OCI-LY7 (cell line): ENCODE measurements at regions not wholly inside any gene's neighbourhood (a gene's known extent, or its start where the extent isn't known, plus 50 kb on each side); places are given as distances from the start of the nearest gene placed in this dataset.
"Not testable (repeated sequence)": the region's sequence is repeated elsewhere in the genome, so short reads cannot be mapped to it uniquely, and the experiment has no call there.

Experiments used
- BruUV-seq: library from RNA; stranded (reverse); fragments of 400-500 nt; replicated peaks from 2 replicates; lab custom pipeline; 2021; lab: Mats Ljungman, UMichigan
- CTCF ChIA-PET: fragments of 300-600 bp; sonication (Branson Sonifier 250); formaldehyde crosslinking; loops from one replicate; lab custom pipeline; 2022; ENCODE audit warnings: antibody characterized with exemption; ENCODE audit not compliant: unreplicated experiment; lab: Charles Lee
- POLR2A ChIA-PET: fragments of 300-600 bp; sonication (Branson Sonifier 250); formaldehyde crosslinking; loops from one replicate; lab custom pipeline; 2022; ENCODE audit warnings: antibody characterized with exemption; lab: Charles Lee
- DNase-seq: peaks from one replicate; pipeline ENCODE4 v3.0.0-alpha.2; 2015; ENCODE audit warnings: low spot score
- H2AFZ ChIP-seq: fragments of 200-600 bp; sonication (generic), shearing (Covaris generic); 2 replicates; pipeline ENCODE4 v1.6.1; 2014; ENCODE audit warnings: mild to moderate bottlenecking, antibody characterized with exemption, low read length, moderate library complexity
- H3K27ac ChIP-seq: fragments of 200-600 bp; sonication (generic); 2 replicates; pipeline ENCODE4 v1.5.1; 2014; ENCODE audit warnings: mixed run types, low read depth, mild to moderate bottlenecking, moderate library complexity, low read length, inconsistent platforms; ENCODE audit not compliant: poor library complexity, severe bottlenecking
- H3K36me3 ChIP-seq: fragments of 200-600 bp; sonication (generic); 2 replicates; pipeline ENCODE4 v1.6.1; 2014; ENCODE audit warnings: mild to moderate bottlenecking, antibody characterized with exemption, low read length, moderate library complexity, mixed read lengths; ENCODE audit not compliant: insufficient read depth
- H3K4me1 ChIP-seq: fragments of 200-600 bp; sonication (generic); 2 replicates; pipeline ENCODE4 v1.5.1; 2014; ENCODE audit warnings: mild to moderate bottlenecking, low read length; ENCODE audit not compliant: insufficient read depth, poor library complexity, severe bottlenecking
- H3K4me2 ChIP-seq: fragments of 200-600 bp; sonication (generic); 2 replicates; pipeline ENCODE4 v1.6.1; 2014; ENCODE audit warnings: mild to moderate bottlenecking, low read length
- H3K4me3 ChIP-seq: fragments of 200-600 bp; sonication (generic); 2 replicates; pipeline ENCODE4 v1.5.1; 2014; ENCODE audit warnings: mild to moderate bottlenecking, low read depth, low read length; ENCODE audit not compliant: poor library complexity, severe bottlenecking
- H3K79me2 ChIP-seq: fragments of 200-600 bp; sonication (generic); 2 replicates; pipeline ENCODE4 v1.6.1; 2016; ENCODE audit warnings: low read depth, mild to moderate bottlenecking, low read length, moderate library complexity, mixed read lengths; ENCODE audit not compliant: insufficient read depth
- H3K9me2 ChIP-seq: fragments of 200-600 bp; sonication (generic); 2 replicates; pipeline ENCODE4 v1.6.1; 2016; ENCODE audit warnings: mild to moderate bottlenecking, low read length, mixed read lengths; ENCODE audit not compliant: insufficient read depth
- H3K9me3 ChIP-seq: fragments of 200-600 bp; sonication (generic); 2 replicates; pipeline ENCODE4 v1.6.1; 2014; ENCODE audit warnings: mild to moderate bottlenecking, mixed run types, low read length, mixed read lengths
- H4K20me1 ChIP-seq: fragments of 200-600 bp; sonication (generic); 2 replicates; pipeline ENCODE4 v1.6.1; 2014; ENCODE audit warnings: mild to moderate bottlenecking, antibody characterized with exemption, low read length, moderate library complexity, mixed read lengths; ENCODE audit not compliant: insufficient read depth
- CTCF ChIP-seq: fragments of 200-600 bp; sonication (generic); conservative IDR thresholded peaks from 2 replicates; pipeline ENCODE4 v1.5.1; 2014; ENCODE audit warnings: mild to moderate bottlenecking, antibody characterized with exemption, low read length, moderate library complexity, mixed read lengths
- EZH2phosphoT487 ChIP-seq: fragments of 200-600 bp; sonication (generic); IDR thresholded peaks from 2 replicates; pipeline ENCODE4 v1.6.1; 2018; ENCODE audit warnings: low read depth, borderline replicate concordance, mild to moderate bottlenecking, mixed run types, antibody characterized with exemption, low read length, moderate library complexity, mixed read lengths
- intact Hi-C: fragments of 100-400 bp; cut with micrococcal nuclease; formaldehyde crosslinking; loops from one replicate; pipeline ENCODE4 v1.10.0; 2022; ENCODE audit not compliant: unreplicated experiment

GRCh38 chr5:97281257-97281656 lies 98.2 kb upstream of the RIOK2 start:
- Histone ChIP-seq H3K79me2 (no peaks in the 10 kb centered on the region), H3K9me2 (no peaks in the 10 kb centered on the region), H3K36me3 (no peaks in the 10 kb centered on the region), H3K9me3 (no peaks in the 10 kb centered on the region), H2AFZ (no peak overlapping the region), H3K4me3 (no peak overlapping the region), H3K4me1 (no peaks in the 10 kb centered on the region), H3K4me2 (no peak overlapping the region), H3K27ac (no peak overlapping the region), H4K20me1 (no peaks in the 10 kb centered on the region)
- no TSS peak for BruUV-seq
- intact Hi-C loops, result no loop called here
- ChIA-PET POLR2A (interaction anchor here (0.6 kb wide), 3 partner anchors 142 to 1860 kb away, joined by 3 read pairs; no protein-coding TSS in a partner anchor), CTCF (no interaction called here)
- no peak for DNase-seq
- no peak for TF ChIP-seq EZH2phosphoT487
- no peak for TF ChIP-seq CTCF

GRCh38 chr5:97297063-97297703 lies 114.1 kb upstream of the RIOK2 start:
- no peak overlapping the region for H3K4me2 ChIP-seq
- ChIA-PET CTCF (no interaction called here), POLR2A (no interaction called here)
- H3K9me2 ChIP-seq, result no peaks in the 10 kb centered on the region
- intact Hi-C loops, result no loop called here
- no peak overlapping the region for H3K4me3 ChIP-seq
- H3K36me3 ChIP-seq, result no peaks in the 10 kb centered on the region
- no peak overlapping the region for H3K27ac ChIP-seq
- H2AFZ ChIP-seq, result no peak overlapping the region
- H3K79me2 ChIP-seq, result no peaks in the 10 kb centered on the region
- no TSS peak for BruUV-seq
- TF ChIP-seq CTCF, result peak; percentile 71
- TF ChIP-seq EZH2phosphoT487, result no peak
- H3K4me1 ChIP-seq, result no peaks in the 10 kb centered on the region
- H4K20me1 ChIP-seq, result no peaks in the 10 kb centered on the region
- no peaks in the 10 kb centered on the region for H3K9me3 ChIP-seq
- DNase-seq, result peak; percentile 24

GRCh38 chr5:97297704-97298091 lies 114.7 kb upstream of the RIOK2 start:
- Histone ChIP-seq H3K4me1 (no peaks in the 10 kb centered on the region), H2AFZ (no peak overlapping the region), H3K27ac (no peak overlapping the region), H3K36me3 (no peaks in the 10 kb centered on the region), H3K9me2 (no peaks in the 10 kb centered on the region), H3K4me3 (no peak overlapping the region), H4K20me1 (no peaks in the 10 kb centered on the region), H3K9me3 (no peaks in the 10 kb centered on the region), H3K79me2 (no peaks in the 10 kb centered on the region), H3K4me2 (no peak overlapping the region)
- POLR2A ChIA-PET, result no interaction called here
- intact Hi-C loops, result no loop called here
- no peak for DNase-seq
- no TSS peak for BruUV-seq
- CTCF ChIA-PET, result no interaction called here
- TF ChIP-seq EZH2phosphoT487 (no peak), CTCF (no peak)

DNA sequence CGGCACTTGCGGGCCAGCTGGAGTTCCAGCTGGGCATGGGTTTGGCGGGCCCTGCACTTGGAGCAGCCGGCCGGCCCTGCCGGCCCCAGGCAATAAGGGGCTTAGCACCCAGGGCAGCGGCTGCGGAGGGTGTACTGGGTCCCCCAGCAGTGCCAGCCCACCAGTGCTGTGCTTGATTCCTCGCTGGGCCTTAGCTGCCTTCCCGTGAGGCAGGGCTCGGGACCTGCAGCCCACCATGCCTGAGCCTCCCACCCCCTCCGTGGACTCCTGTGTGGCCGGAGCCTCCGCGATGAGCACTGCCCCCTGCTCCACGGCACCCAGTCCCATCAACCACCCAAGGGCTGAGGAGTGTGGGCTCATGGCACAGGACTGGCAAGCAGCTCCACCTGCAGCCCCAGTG lies 118.1 kb upstream of the RIOK2 start:
- BruUV-seq, H3K36me3 ChIP-seq, H3K9me3 ChIP-seq, CTCF ChIA-PET, H2AFZ ChIP-seq, H3K4me2 ChIP-seq, intact Hi-C loops, H4K20me1 ChIP-seq, H3K27ac ChIP-seq, DNase-seq, H3K4me1 ChIP-seq, H3K4me3 ChIP-seq, H3K79me2 ChIP-seq, H3K9me2 ChIP-seq: not testable (repeated sequence)
- POLR2A ChIA-PET, result interaction anchor here (0.6 kb wide), 1 partner anchor 1975 kb away, joined by 3 read pairs; no protein-coding TSS in a partner anchor
